ENCODE measurements at regions not wholly inside any gene's neighbourhood (a gene's known extent, or its start where the extent isn't known, plus 50 kb on each side); places are given as distances from the start of the nearest gene placed in this dataset.

DNA sequence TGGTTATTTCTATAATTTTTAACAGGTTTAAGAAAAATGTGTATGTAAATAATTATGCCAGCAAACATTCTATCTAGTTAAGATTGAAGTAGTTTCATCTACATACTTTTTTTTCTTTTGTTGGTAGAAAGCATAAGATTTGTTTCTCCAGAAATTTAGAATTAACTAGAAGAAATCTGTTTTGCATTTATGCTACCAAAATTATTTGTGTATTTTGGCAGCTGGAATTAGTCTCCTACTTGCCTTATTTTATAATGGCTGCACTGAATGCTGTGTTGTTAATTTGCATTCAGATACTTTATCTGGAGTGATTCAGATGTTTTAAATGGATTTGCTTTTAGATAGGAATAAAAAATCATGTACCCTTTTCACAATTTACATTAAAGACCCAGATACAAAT is 100.2 kb upstream of the NAALADL2 start:
- Mint-ChIP-seq H3K27ac (no peak overlapping the region), H3K4me3 (no peak overlapping the region), H3K27me3 (no peaks in the 10 kb centered on the region), H3K36me3 (ENCODE audit: low read depth) (no peaks in the 10 kb centered on the region), H3K9me3 (peaks cover 4% of the 10 kb centered on the region), H3K4me1 (ENCODE audit: low read depth) (no peaks in the 10 kb centered on the region)
- no peak for DNase-seq

GRCh38 chr3:174767406-174767805 is 91.7 kb upstream of the NAALADL2 start:
- no peaks in the 10 kb centered on the region for H3K36me3 Mint-ChIP-seq (ENCODE audit: low read depth)
- H3K4me3 Mint-ChIP-seq, result no peak overlapping the region
- no peak for DNase-seq
- no peaks in the 10 kb centered on the region for H3K4me1 Mint-ChIP-seq (ENCODE audit: low read depth)
- no peaks in the 10 kb centered on the region for H3K27me3 Mint-ChIP-seq
- no peak overlapping the region for H3K27ac Mint-ChIP-seq
- no peaks in the 10 kb centered on the region for H3K9me3 Mint-ChIP-seq

DNA sequence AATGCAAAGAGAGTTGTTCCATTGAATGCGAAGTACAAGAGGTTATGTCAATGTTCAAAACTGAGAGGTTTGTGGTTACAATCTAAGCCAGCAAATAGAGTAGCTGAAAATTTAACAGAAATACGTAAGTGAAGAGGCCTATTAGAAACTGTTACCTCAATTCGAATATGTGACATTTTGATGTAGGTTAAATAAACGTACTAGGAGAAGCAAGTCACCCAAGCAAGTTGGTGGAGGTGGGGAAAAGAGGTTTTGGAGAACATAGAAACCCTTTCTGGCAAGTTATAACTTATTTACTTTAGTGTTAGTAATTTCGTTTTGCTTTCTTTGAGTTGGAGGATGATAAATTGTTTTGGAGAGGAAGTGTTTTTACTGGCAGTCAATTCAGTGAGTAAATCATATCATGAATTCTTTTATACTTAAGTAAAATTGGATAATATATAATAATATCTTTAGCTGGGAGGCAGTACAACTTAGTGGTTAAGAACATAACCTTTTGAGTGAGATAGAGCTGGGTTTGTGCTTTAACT is 91.2 kb upstream of the NAALADL2 start:
- Mint-ChIP-seq H3K27ac (no peak overlapping the region), H3K9me3 (no peaks in the 10 kb centered on the region), H3K36me3 (ENCODE audit: low read depth) (no peaks in the 10 kb centered on the region), H3K27me3 (no peaks in the 10 kb centered on the region), H3K4me1 (ENCODE audit: low read depth) (no peaks in the 10 kb centered on the region), H3K4me3 (no peak overlapping the region)
- DNase-seq, result no peak

DNA sequence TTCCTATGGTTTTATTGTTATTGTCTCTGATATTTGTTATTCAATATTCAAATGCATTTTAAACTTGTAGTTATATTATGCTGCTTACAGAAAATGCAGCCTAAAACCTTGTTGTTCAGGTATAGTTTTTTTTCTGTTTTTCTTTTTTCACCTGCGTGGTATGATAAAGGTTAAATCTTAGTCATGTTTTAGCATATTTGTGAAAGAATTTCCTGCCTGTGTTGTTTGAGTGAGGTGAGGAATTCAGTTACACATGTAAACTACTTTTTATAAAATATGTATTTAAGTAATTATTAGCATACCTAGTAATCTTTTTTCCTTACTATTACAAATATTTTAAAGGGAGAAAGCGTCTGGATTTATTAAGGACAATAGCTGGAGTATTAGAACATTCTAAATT is 90.0 kb upstream of the NAALADL2 start:
- Mint-ChIP-seq H3K36me3 (ENCODE audit: low read depth) (no peaks in the 10 kb centered on the region), H3K9me3 (no peaks in the 10 kb centered on the region), H3K4me3 (no peak overlapping the region), H3K4me1 (ENCODE audit: low read depth) (no peaks in the 10 kb centered on the region), H3K27me3 (no peaks in the 10 kb centered on the region), H3K27ac (no peak overlapping the region)
- no peak for DNase-seq

DNA sequence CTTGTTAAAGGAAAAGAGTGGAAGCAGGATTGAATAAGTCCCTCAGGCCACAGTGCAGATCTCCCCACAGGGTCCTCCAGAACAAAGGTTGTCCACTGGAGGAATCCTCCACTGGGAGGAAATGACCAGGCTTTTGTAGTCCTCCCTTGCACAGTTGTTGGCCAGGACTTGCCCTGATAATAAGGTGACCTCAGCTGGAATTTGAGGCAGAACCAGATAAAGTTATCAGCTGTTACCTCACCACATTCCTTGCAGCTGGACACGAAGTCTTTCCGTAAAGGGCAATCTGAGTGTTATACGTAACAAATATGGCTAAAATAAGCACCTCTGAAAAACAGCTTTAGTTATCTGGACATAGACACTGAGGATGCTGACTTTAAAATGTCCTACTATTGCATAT is 83.5 kb upstream of the NAALADL2 start:
- H3K9me3 Mint-ChIP-seq, result no peaks in the 10 kb centered on the region
- no peaks in the 10 kb centered on the region for H3K4me1 Mint-ChIP-seq (ENCODE audit: low read depth)

DNA sequence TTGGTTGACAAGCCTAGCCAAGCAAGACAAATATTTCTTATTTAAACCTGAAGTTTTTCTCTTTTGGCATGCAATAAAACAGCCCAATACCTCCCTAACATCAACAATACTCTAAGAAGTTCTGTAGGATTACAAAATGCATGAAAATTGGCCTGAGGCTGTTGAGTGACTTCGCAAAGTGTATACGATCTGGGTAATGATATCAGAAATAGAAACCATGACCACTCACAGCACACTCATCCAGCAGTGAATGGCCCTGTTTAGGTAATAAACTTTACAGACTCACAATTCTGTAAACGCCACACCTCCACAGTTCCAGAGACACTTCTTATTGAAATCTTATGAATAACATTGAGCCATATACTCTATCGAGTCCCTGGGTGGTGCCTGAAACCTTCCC is 83.0 kb upstream of the NAALADL2 start:
- H3K9me3 Mint-ChIP-seq, result no peaks in the 10 kb centered on the region
- no peaks in the 10 kb centered on the region for H3K4me1 Mint-ChIP-seq (ENCODE audit: low read depth)
- H3K27me3 Mint-ChIP-seq, result no peaks in the 10 kb centered on the region
- H3K4me3 Mint-ChIP-seq, result no peak overlapping the region
- H3K27ac Mint-ChIP-seq, result no peak overlapping the region
- no peak for DNase-seq
- no peaks in the 10 kb centered on the region for H3K36me3 Mint-ChIP-seq (ENCODE audit: low read depth)

More for the DNA sequence above, 83.5 kb upstream of the NAALADL2 start:
- no peak overlapping the region for H3K27ac Mint-ChIP-seq
- DNase-seq, result no peak
- no peaks in the 10 kb centered on the region for H3K36me3 Mint-ChIP-seq (ENCODE audit: low read depth)
- H3K27me3 Mint-ChIP-seq, result no peaks in the 10 kb centered on the region
- no peak overlapping the region for H3K4me3 Mint-ChIP-seq

DNA sequence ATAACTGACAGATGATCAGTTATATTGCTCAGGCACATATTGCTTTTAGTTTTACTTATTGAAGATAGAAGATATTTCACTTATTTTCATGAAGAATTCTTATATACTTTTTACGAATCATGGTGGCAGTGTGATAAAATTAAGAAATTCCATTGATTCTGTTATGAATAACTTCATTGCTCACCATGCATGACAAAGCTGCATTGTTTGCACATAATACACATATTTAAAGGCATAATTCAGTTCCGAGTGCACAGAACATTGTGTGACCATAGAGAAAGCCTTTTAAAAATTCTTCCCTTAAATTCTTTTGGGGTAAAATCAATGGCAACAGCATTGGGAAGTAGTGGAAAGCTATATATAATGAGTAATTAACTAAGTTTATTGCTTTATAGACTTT is 82.5 kb upstream of the NAALADL2 start:
- H3K27me3 Mint-ChIP-seq, result no peaks in the 10 kb centered on the region
- no peaks in the 10 kb centered on the region for H3K36me3 Mint-ChIP-seq (ENCODE audit: low read depth)
- H3K4me1 Mint-ChIP-seq (ENCODE audit: low read depth), result no peaks in the 10 kb centered on the region
- H3K27ac Mint-ChIP-seq, result no peak overlapping the region
- H3K4me3 Mint-ChIP-seq, result no peak overlapping the region
- no peaks in the 10 kb centered on the region for H3K9me3 Mint-ChIP-seq
- DNase-seq, result no peak

DNA sequence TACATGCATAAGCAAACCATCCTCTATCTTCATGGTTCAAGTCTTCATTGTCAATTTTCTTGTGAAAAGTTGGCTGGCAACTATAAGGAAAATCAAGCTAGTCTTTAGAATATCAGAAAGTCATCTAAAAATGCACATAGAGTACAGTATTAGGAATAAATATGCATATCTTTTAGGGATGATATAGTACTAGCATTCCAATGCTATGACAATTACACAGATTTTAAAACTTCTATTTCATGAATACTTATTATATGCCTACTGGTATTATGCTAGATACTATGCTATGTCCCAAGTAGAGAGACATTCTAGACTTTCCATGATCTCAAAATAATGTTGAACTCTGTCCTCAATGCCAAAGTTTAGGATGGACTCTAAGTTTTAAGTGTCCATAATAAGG is 81.3 kb upstream of the NAALADL2 start:
- Mint-ChIP-seq H3K27me3 (no peaks in the 10 kb centered on the region), H3K27ac (no peak overlapping the region), H3K4me1 (ENCODE audit: low read depth) (no peaks in the 10 kb centered on the region), H3K4me3 (no peak overlapping the region), H3K9me3 (peaks cover 2% of the 10 kb centered on the region), H3K36me3 (ENCODE audit: low read depth) (no peaks in the 10 kb centered on the region)
- DNase-seq, result no peak

GRCh38 chr3:174783502-174783901 is 75.6 kb upstream of the NAALADL2 start:
- no peaks in the 10 kb centered on the region for H3K36me3 Mint-ChIP-seq (ENCODE audit: low read depth)
- no peak for DNase-seq
- no peaks in the 10 kb centered on the region for H3K27me3 Mint-ChIP-seq
- peaks cover 2% of the 10 kb centered on the region for H3K9me3 Mint-ChIP-seq
- no peak overlapping the region for H3K4me3 Mint-ChIP-seq
- H3K27ac Mint-ChIP-seq, result no peak overlapping the region
- H3K4me1 Mint-ChIP-seq (ENCODE audit: low read depth), result no peaks in the 10 kb centered on the region

- H3K9me3 Mint-ChIP-seq, result peaks cover 7% of the 10 kb centered on the region
- H3K27me3 Mint-ChIP-seq, result no peaks in the 10 kb centered on the region
- H3K4me1 Mint-ChIP-seq (ENCODE audit: low read depth), result no peaks in the 10 kb centered on the region
- H3K36me3 Mint-ChIP-seq (ENCODE audit: low read depth), result no peaks in the 10 kb centered on the region
- DNase-seq, result no peak
- no peak overlapping the region for H3K27ac Mint-ChIP-seq
- no peak overlapping the region for H3K4me3 Mint-ChIP-seq
Measured at GRCh38 chr3:174784206-174784934, 74.8 kb upstream of the NAALADL2 start.

GRCh38 chr3:174786825-174787224 is 72.3 kb upstream of the NAALADL2 start:
- Mint-ChIP-seq H3K27me3 (no peaks in the 10 kb centered on the region), H3K9me3 (peaks cover 7% of the 10 kb centered on the region), H3K4me3 (no peak overlapping the region), H3K27ac (no peak overlapping the region), H3K4me1 (ENCODE audit: low read depth) (no peaks in the 10 kb centered on the region), H3K36me3 (ENCODE audit: low read depth) (no peaks in the 10 kb centered on the region)
- DNase-seq, result no peak

- Mint-ChIP-seq H3K27ac (no peak overlapping the region), H3K4me3 (no peak overlapping the region), H3K9me3 (peaks cover 5% of the 10 kb centered on the region), H3K4me1 (ENCODE audit: low read depth) (no peaks in the 10 kb centered on the region), H3K36me3 (ENCODE audit: low read depth) (no peaks in the 10 kb centered on the region), H3K27me3 (no peaks in the 10 kb centered on the region)
- DNase-seq, result no peak
Measured at GRCh38 chr3:174791161-174791560, 68.0 kb upstream of the NAALADL2 start.

DNA sequence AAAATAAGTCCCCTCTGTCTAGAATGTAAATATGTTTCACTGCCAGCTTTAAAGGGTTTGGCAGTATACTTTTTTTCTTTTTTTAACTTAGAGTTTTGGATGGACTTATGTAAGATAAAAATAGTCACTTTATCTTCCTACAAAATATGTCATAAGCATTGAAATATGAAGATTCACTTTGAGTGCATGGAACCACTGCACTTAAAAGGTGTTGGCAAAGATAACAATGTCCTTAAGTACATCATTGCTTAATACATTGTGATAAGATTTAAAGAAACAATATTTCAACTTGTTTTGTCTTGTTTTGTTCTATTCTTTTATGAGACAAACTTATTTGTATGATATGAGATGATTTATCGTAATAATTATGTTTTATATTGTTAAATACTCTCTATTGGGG is 66.3 kb upstream of the NAALADL2 start:
- H3K9me3 Mint-ChIP-seq, result peaks cover 10% of the 10 kb centered on the region
- no peak overlapping the region for H3K4me3 Mint-ChIP-seq
- no peak overlapping the region for H3K27ac Mint-ChIP-seq
- no peaks in the 10 kb centered on the region for H3K36me3 Mint-ChIP-seq (ENCODE audit: low read depth)
- no peak for DNase-seq
- H3K27me3 Mint-ChIP-seq, result no peaks in the 10 kb centered on the region
- no peaks in the 10 kb centered on the region for H3K4me1 Mint-ChIP-seq (ENCODE audit: low read depth)
